ENCODE measurements at regions not wholly inside any gene's neighbourhood (a gene's known extent, or its start where the extent isn't known, plus 50 kb on each side); places are given as distances from the start of the nearest gene placed in this dataset.

DNA sequence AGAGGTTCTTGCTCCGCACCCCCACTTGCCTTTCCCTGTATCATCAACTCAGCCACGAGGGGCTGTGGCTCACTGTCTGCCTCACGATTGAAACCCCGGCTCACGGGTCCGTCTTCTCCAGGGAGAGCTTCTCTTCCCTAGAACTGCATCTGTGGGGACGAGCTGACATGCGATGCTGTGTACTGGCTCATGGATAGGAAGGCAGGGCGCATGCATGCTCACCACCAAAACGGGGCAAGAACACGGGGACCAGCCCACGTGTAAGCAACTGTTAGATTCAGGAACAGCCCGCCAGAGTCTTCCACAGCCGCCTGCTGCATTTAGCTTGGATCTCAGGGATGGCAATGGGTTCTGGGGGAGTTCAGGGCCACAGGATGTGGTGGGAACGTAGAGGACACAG, 275.9 kb upstream of the CDH4 start:
- DNase-seq: no peak

DNA sequence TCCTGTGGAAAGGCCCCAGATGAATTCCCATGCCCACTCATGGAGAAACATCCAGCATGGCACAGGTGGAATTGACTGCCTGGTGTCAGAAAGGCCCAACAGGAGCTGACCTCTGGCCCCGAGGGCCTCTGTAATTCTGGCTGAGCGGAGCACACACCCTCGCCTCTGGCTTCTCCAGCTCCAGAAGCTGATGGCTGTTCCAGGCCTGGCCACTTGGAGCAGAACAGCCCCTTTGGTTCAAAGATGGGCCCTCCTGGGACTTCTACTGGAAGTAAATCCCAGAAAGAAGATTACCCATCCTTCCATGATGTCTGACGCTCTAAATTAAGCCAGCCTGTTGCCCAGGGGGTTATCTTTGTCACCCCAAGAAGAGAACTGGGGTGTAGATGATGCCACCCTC, 275.1 kb upstream of the CDH4 start:
- no peak for DNase-seq

DNA sequence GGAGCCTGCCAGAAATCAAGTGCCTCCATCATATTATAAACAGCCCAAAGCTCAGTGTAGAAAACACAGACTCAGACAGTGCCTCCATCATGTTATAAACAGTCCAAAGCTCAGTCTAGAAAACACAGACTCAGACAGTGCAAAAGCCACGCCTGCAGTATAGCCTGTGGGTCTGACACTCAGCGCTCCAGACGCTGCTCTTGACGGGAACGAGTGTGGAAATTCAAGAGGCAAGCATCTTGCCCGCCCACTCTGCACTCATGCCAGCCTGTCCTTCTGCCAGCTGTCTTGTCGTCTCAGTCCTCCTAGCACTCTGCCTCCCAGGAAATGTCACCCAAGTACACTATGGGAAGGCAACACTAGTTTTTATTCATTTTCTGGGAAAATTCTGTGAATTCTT, 274.2 kb upstream of the CDH4 start:
- DNase-seq: no peak

- no peak for DNase-seq
Observed at GRCh38 chr20:60984666-60985065, 267.4 kb upstream of the CDH4 start.

DNA sequence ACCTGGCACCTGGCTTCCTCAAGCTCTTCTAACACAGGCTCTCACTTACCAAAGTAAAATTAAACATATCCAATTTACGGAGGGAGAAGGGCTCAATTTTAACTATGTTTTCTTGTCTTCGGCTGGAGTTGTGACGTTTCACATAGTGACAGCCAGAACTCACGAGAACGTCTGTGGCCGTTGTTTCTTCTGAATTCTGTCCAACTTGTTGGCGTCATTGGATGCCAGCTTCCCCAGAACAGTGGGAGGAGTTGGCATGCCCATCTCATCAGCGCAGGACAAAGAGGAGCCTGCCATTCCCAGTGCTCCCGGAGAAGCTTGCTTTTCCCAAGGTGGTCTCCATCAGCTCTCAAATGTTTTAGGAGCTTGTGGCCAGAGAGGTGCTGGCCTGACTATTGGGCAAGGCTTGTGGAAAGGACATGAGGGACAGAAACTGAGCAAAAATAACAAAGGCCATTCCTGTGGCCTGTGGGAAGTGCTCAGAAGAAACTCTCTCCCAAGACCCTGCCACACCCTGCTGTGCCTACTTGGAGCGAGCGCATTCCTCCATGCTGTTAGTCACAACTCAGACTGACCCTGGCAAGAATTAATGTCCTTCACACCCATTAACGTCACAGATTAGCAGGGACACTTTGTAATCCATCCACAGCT, 265.4 kb upstream of the CDH4 start:
- no peak for DNase-seq

DNA sequence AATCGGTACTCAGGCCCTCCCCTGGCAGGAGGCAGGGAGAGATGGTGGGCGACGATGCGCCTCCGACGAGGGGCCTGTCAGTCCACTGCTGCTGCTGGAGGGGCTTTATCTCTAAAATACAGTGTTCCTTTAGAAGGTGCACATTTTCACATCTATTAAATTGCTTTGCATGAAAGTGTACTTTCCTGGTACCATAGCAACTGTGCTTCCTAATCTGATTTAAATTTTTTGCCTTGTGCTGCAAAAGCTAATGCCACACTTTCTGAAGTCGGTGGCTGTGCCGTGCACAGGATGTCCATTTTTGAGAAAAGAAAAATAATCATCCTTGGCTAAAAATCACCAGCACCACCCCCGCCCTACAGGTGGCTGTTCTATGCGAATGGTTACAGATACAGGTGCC, 262.0 kb upstream of the CDH4 start:
- no peak for DNase-seq

DNA sequence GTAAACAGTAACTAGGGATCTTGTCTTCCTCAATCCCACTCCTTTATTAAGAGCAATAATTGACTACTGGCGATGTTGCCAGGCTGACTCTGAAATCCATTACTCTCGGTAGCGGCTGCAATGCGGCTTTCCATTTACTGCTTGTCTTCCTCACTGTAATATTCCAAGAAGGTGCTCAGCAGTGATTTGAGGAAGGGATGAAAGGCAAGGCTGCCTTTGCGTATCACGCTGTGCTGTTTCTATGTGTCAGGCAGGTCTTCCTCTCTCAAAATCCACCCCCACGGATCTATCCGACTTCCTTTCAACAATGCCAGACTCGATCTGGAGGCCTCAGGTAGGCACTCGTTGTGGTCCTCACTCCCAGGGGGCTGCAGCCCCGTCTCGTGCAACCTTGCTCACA, 261.4 kb upstream of the CDH4 start:
- DNase-seq: no peak

- DNase-seq: no peak
Observed at GRCh38 chr20:60993433-60994044, 258.5 kb upstream of the CDH4 start.

DNA sequence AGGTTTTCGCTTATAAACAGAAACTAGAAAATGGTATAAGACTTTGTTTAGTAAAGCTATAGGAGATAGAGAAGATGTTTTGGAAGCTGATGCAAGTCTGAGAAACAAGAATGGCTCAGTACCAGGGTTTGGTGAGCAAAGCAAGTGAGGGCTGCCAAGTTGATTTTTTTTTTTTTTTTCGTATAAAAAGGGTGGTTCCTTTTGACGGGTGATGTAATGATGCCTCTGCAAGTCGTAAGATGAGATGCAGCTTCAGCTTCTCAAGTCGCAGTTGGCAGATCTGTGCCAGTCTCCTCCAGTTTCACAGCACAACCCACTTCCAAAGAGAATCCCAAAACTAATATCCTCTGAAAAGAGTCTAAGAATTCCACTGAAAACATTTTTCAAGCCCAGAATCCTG, 252.8 kb upstream of the CDH4 start:
- no peak for DNase-seq

- no peak for DNase-seq
Observed at GRCh38 chr20:61002090-61002489, 250.0 kb upstream of the CDH4 start.

- DNase-seq: no peak
Observed at GRCh38 chr20:61014491-61014890, 237.6 kb upstream of the CDH4 start.

- no peak for DNase-seq
Observed at GRCh38 chr20:61015602-61016001, 236.5 kb upstream of the CDH4 start.

DNA sequence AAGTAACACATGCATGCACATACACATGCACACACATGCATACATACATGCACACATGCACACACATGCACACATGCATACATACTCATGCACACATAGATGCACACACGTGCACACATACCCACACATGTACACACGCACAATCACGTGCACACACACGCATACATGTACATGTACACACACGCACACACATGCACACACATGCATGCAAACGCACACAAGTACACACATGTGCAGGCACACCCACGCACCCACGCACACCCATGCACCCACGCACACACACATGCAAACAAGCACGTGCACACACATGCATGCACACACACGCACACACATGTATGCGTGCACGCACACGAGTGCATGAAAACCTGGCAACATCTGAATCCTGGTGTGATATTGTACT, 232.7 kb upstream of the CDH4 start:
- DNase-seq: no peak

DNA sequence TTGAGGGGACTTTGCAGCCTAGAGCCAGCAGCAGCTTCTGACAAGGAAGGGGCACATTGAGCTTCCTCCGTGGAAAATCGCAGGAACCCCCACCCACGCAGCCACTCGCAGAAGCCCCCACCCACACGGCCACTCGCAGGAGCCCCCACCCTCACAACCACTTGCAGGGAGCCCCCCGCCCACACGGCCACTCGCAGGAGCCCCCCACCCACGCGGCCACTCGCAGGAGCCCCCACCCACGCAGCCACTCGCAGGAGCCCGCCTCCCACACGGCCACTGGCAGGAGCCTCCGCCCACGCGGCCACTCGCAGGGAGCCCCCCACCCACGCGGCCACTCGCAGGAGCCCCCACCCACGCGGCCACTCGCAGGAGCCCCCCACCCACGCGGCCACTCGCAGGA, 228.4 kb upstream of the CDH4 start:
- no peak for DNase-seq

DNA sequence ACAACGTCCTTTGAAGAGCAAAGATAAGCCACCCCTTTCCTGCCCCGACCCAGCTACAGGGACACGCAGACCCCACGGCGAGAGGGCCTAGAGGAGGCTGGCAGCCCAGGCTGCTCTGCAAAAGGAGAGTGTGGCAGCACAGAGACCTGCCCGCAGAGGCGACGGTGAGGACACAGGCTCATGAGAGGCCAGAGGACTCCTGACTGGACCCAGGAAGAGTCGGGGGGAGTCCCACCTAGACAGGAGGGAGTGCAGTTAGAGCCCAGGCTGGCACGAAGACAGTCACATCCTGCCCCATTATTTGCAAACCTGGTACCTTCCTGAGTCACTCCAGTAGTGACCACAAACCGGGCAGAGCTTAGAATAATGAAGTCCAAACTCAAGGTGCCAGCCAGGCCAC, 227.7 kb upstream of the CDH4 start:
- DNase-seq: no peak

- DNase-seq: no peak
Observed at GRCh38 chr20:61025536-61025935, 226.5 kb upstream of the CDH4 start.

- DNase-seq: no peak
Observed at GRCh38 chr20:61026173-61026572, 225.9 kb upstream of the CDH4 start.

DNA sequence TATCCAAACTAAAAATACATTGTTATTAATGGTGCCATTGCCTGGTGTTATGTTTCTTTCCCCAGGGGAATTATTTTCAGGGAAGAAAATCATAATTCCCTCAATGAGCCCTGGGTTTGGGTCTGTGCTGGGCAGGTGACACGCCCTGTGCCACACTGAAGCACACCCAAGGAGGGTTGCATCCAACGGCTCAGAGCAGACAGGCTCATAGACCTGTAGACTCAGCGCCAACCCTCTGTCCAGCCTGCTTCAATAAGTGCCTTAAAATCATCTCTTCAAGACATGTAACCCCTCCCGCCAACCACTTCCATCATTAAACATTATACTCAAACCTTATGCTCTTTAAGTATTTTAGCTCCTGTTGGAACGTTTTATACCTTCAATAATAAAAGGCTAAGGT, 225.3 kb upstream of the CDH4 start:
- no peak for DNase-seq

- no peak for DNase-seq
Observed at GRCh38 chr20:61027218-61027617, 224.8 kb upstream of the CDH4 start.

GRCh38 chr20:61030130-61030529, 221.9 kb upstream of the CDH4 start:
- DNase-seq: no peak

- DNase-seq: no peak
Observed at GRCh38 chr20:61031101-61031830, 220.8 kb upstream of the CDH4 start.

DNA sequence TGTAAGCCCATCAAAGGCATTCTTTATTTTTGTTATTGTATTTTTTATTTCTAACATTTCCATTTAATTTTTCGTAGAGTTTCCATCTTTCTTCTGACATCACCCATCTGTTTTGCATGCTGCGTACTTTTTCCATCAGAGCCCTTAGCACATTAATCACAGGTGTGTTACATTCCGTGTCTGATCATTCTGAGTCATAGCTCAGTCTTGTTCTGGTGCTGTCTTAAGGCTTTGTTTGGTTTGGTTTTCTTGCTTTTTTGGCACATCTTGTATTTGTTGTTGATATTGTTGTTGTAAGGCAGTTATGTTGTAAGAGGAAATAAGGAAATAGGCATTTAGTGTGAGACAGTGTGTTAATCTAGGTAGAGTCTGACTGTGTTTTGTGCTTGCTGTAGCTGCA, 214.6 kb upstream of the CDH4 start:
- no peak for DNase-seq

DNA sequence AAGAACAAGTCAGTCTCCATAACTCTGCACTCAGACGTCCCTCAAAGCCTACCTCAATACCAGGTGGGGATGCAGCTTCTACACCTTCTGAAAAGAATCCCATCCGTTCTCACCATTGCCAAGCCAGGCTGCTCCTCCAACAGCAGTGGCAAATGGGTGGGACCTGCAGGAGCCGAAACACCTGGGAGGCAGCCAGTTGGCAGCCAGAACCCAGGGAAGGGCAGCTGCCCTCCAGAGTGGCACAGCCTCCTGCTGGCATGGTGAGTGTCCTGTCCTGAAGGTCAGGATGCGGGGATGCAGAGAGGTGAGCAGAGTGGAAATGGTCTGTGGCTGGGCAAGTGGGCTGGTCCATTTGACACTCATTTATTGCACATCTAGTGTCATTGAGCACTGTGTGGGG, 210.6 kb upstream of the CDH4 start:
- DNase-seq: no peak

Data from midbrain (tissue), 1 donor.